Endometrial microvascular endothelial cells (primary cell): ENCODE measurements at regions not wholly inside any gene's neighbourhood (a gene's known extent, or its start where the extent isn't known, plus 50 kb on each side); places are given as distances from the start of the nearest gene placed in this dataset.

Experiments used
- in situ Hi-C: cut with HindIII; loops from 2 replicates; pipeline ENCODE4 v1.10.0; 2017; ENCODE audit warnings: low sequenced_read_pairs, low pct_unique_long_range_greater_than_20kb; ENCODE audit errors: inconsistent ontology term

- in situ Hi-C loops, result no loop called here
Observed at GRCh38 chr1:234868296-234869147, 258.5 kb upstream of the IRF2BP2 start.

GRCh38 chr1:234866007-234866866 is 256.3 kb upstream of the IRF2BP2 start:
- in situ Hi-C loops, result no loop called here

DNA sequence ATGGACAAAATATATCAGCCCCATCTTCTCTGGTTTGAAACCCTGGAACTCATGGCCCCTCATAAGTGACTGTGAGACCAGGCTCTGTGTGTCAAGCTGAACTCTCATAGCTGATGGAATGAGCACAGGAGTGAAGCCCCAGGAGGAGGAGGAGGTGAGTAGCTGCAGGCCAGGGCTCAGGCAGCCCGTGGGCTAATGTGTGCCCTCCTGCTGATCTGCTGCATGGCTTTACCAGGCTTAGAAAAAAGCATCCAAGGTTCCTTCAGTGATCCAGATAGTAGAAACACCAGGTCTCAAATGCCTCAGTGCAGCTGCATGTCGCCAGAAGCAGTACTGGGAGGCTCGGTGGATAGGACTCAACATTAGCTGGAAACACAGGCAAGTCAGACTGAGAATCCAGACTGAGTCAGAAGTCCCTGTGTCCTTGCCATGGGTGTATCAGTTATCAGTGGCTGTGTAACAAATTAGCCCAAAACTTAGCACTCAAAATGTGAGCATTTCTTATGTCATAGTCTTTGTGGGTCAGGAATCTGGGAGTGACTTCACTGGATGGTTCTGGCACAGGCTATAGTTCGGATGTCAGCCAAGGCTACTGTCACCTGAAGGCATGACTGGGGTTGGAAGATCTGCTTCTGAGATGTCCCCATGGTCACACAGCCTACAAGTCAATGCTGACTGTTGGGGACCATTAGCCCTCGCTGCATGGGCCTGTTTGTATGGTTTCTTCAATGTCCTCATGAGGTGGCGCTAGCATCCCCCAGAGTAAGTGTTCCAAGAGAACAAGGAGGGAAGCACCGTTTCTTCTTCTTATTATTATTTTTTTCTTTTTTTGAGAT is 255.4 kb upstream of the IRF2BP2 start:
- in situ Hi-C loops, result no loop called here

GRCh38 chr1:234864116-234864515 is 254.1 kb upstream of the IRF2BP2 start:
- in situ Hi-C loops, result no loop called here

- in situ Hi-C loops, result no loop called here
Observed at GRCh38 chr1:234863551-234863971, 253.6 kb upstream of the IRF2BP2 start.

- in situ Hi-C loops, result no loop called here
Observed at GRCh38 chr1:234862944-234863515, 253.1 kb upstream of the IRF2BP2 start.

DNA sequence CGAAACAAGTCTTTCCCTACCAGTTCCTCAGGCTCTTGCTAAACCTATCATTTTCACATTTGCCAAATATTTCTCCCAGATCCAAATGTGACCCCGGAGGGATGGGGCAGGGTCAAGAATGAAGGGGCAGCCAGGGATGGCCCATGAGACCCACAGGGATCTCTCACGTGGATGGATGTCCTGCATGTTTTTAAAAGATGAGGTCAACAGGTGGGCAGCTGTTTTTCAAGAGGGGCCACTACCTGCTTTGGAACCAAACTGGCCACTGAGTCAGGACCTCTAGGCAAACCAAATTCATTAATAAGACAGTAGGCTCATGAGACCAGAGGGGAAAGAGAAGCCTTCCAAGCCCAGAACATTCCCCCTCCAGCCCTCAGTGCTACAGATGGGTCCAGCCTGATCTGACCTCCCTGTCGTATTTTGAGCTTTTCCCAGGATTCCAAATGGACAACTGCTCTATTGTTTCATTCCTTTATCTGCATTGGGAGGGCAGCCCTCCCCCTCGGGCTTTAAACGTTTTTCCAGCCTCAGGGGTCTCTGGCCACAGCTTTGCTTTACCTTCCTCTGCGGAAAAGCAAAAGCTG is 252.5 kb upstream of the IRF2BP2 start:
- in situ Hi-C loops, result no loop called here

- in situ Hi-C loops, result no loop called here
Observed at GRCh38 chr1:234861761-234862160, 251.8 kb upstream of the IRF2BP2 start.

DNA sequence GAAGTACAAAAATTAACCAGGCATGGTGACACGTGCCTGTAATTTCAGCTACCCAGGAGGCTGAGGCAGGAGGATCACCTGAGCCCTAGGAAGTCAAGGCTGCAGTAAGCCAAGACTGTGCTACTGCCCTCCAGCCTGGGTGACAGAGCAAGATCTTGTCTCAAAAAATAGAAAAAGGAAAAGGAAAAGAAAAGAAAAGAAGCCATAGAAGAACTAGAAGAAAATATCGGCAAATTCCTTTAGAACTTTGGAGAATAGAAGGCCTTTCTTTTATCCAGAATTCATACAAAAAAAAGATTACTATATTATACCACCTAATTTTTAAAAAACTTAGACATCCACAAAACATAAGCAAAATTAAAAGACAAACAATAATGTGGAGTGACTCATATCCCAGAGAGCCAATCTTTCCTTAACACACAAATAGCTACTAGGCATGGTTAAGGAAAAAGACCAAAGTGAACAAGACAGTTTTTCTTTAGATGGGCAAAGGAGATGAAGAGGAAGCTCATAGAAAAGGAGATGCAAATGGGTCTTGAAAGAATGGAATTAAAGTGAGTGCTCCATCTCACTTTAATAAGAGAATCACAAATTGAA is 251.1 kb upstream of the IRF2BP2 start:
- in situ Hi-C loops, result no loop called here

DNA sequence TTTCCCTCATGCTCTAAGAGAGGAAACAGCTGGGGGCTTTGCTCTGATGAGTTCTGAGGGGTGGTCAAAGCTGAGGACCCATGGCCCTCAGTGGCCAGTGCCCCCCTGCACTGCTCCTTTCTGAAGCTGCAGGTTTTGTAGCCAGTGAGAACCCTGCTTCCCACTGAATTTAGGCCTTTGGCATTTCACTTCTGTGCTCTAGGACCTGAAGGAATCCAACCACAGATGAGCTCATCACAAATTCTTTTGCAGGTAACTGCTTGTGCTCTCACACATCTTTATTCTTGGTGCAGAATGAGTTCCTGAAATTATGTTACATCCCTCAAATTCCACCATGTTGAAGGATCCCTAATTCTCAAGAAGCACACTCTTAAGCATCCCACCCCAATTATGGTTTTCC is 248.7 kb upstream of the IRF2BP2 start:
- in situ Hi-C loops, result loop anchor here (10.0 kb wide), 1 partner anchor 244 kb away; the partner anchor contains the start of gene IRF2BP2

DNA sequence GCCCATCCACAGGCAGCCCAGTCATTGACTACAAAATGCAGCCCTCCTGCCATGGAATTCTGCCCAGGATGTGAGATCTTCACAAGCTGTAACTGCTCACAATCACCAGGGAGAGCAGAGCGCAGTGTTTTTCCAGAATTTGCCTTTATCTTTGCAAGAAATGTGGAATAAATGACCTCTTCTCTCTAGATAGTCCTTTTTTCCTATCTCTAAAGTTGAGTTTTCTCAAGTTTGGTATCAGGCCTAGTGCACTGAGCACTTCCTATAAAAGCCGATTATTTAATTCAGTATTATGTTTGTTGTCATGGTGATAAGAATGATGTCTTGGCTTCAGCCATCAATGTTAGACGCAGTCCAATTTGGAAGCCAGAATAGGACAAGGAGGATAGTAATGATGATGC is 246.9 kb upstream of the IRF2BP2 start:
- in situ Hi-C loops, result loop anchor here (10.0 kb wide), 1 partner anchor 242 kb away; the partner anchor contains the start of gene IRF2BP2

GRCh38 chr1:234855851-234856250 is 245.9 kb upstream of the IRF2BP2 start:
- in situ Hi-C loops, result loop anchor here (10.0 kb wide), 1 partner anchor 241 kb away; the partner anchor contains the start of gene IRF2BP2

- in situ Hi-C loops, result loop anchor here (10.0 kb wide), 1 partner anchor 240 kb away; the partner anchor contains the start of gene IRF2BP2
Observed at GRCh38 chr1:234854645-234855039, 244.7 kb upstream of the IRF2BP2 start.

DNA sequence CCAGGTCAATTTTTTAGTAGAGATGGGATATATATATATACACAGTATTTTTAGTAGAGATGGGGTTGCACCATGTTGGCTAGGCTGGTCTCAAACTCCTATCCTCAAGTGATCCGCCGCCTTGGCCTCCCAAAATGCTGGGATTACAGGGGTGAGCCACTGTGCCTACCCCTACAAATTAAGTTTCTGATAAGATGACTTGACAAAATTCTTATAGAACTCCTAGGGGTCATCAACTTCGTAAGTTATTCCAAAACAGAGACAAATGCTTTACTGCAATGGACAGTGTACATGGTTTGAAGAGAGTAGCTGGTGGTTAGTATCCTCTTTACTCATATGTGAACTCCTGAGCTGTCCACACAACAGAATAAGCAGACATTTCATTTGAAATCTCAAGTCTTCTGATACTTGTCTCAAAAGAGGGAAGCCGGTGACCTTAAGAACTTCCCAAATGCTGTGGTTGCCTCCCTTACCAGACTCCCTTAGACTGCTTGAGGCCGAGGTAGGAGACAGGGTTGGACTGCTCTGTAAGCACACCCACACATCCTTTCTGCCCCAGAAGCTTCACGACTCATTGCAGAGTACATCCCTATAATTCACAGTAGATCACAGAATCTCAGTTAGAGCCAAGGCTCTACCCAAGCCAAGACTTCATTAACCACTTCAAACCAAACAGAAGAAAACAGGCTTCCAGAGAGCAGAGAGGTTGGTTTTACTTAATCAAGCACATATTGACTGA is 244.1 kb upstream of the IRF2BP2 start:
- in situ Hi-C loops, result loop anchor here (10.0 kb wide), 1 partner anchor 239 kb away; the partner anchor contains the start of gene IRF2BP2

- in situ Hi-C loops, result loop anchor here (10.0 kb wide), 1 partner anchor 238 kb away; the partner anchor contains the start of gene IRF2BP2
Observed at GRCh38 chr1:234852659-234853058, 242.7 kb upstream of the IRF2BP2 start.

- in situ Hi-C loops, result loop anchor here (10.0 kb wide), 1 partner anchor 237 kb away; the partner anchor contains the start of gene IRF2BP2
Observed at GRCh38 chr1:234851450-234852438, 241.8 kb upstream of the IRF2BP2 start.
